Esophagus muscularis mucosa (tissue), 4 donors: ENCODE measurements at regions not wholly inside any gene's neighbourhood (a gene's known extent, or its start where the extent isn't known, plus 50 kb on each side); places are given as distances from the start of the nearest gene placed in this dataset.

Source experiments
- DNase-seq: peaks from one replicate; pipeline ENCODE4 v3.0.0-alpha.2; 2017; ENCODE audit errors: extremely low spot score
- H3K27ac ChIP-seq, 4 donors: fragments of 200-600 bp; sonication (generic); replicated peaks in 1 of 4; 1 replicate in 3 of 4; 2 replicates in 1 of 4; pipeline ENCODE4 v1.5.1; 2016 to 2019; ENCODE audit warnings: mild to moderate bottlenecking in 1 of 4
- H3K27me3 ChIP-seq, 4 donors: fragments of 200-600 bp; sonication (generic); one replicate each; pipeline versions ENCODE4 v1.5.1 to v1.6.0; 2016 to 2019
- H3K36me3 ChIP-seq, 4 donors: fragments of 200-600 bp; sonication (generic); one replicate each; pipeline ENCODE4 v1.5.1; 2016 to 2019
- H3K4me1 ChIP-seq, 4 donors: fragments of 200-600 bp; sonication (generic); one replicate each; pipeline ENCODE4 v1.5.1; 2016 to 2019
- H3K4me3 ChIP-seq, 4 donors: fragments of 200-600 bp; sonication (generic); 1 replicate in 2 of 4; 2 replicates in 2 of 4; pipeline ENCODE4 v1.5.1; 2016 to 2019; ENCODE audit warnings: mild to moderate bottlenecking in 4 of 4, moderate library complexity in 1 of 4
- H3K9me3 ChIP-seq, 4 donors: fragments of 200-600 bp; sonication (generic); 1 replicate in 3 of 4; 2 replicates in 1 of 4; pipeline ENCODE4 v1.5.1; 2016 to 2019
- CTCF ChIP-seq, 3 experiments: fragments of 200-600 bp in 2 of 3; fragments of 450-650 bp in 1 of 3; sonication (generic) in 2 of 3; IDR thresholded peaks; one replicate each; pipeline ENCODE4 v1.5.1; 2017 to 2019; ENCODE audit warnings: antibody characterized with exemption in 3 of 3, mild to moderate bottlenecking in 2 of 3, moderate library complexity in 1 of 3
- EP300 ChIP-seq: sonication (generic); formaldehyde crosslinking; IDR thresholded peaks from one replicate; pipeline ENCODE4 v1.6.1; 2017; ENCODE audit warnings: antibody characterized with exemption
- POLR2A ChIP-seq: fragments of 450-650 bp; IDR thresholded peaks from one replicate; pipeline ENCODE4 v1.6.1; 2017; ENCODE audit warnings: antibody characterized with exemption, moderate library complexity, mild to moderate bottlenecking, low read depth
- POLR2AphosphoS5 ChIP-seq, 2 donors: sonication (generic); formaldehyde crosslinking; IDR thresholded peaks; one replicate each; pipeline ENCODE4 v1.6.1; 2017; ENCODE audit warnings: antibody characterized with exemption in 2 of 2
- WGBS: methylation state at CpG from one replicate; pipeline ENCODE4 v1.1.5; 2018; 5-methylcytosine and 5-hydroxymethylcytosine counted together
- intact Hi-C: fragments of 100-400 bp; cut with DNase I; formaldehyde crosslinking; loops from one replicate; pipeline ENCODE4 v1.15.1; 2023

- Histone ChIP-seq H3K9me3 (no peaks in the 10 kb centered on the region), H3K27ac (no peak overlapping the region), H3K4me3 (no peak overlapping the region), H3K36me3 (no peaks in the 10 kb centered on the region), H3K27me3 (no peaks in the 10 kb centered on the region), H3K4me1 (no peaks in the 10 kb centered on the region)
- WGBS: 85% methylated on average over 7 of the region's 7 CpGs
- TF ChIP-seq CTCF (IDR thresholded peaks at IDR 0.05) (no peak), EP300 (no peak), POLR2A (no peak), POLR2AphosphoS5 (IDR thresholded peaks at IDR 0.05) (no peak)
- intact Hi-C loops: no loop called here
- DNase-seq: no peak
Measured at GRCh38 chr2:120496759-120497158, 150.8 kb downstream of the INHBB start.

- no peak for DNase-seq
- intact Hi-C loops: no loop called here
- Histone ChIP-seq H3K27ac (no peak overlapping the region), H3K36me3 (no peaks in the 10 kb centered on the region), H3K9me3 (no peaks in the 10 kb centered on the region), H3K4me1 (no peaks in the 10 kb centered on the region), H3K27me3 (no peaks in the 10 kb centered on the region), H3K4me3 (no peak overlapping the region)
- TF ChIP-seq CTCF (IDR thresholded peaks at IDR 0.05) (no peak), EP300 (no peak), POLR2AphosphoS5 (IDR thresholded peaks at IDR 0.05) (no peak), POLR2A (no peak)
- 88% methylated on average over 7 of the region's 7 CpGs for WGBS
Measured at GRCh38 chr2:120497261-120497977, 151.5 kb downstream of the INHBB start.

GRCh38 chr2:120498121-120498520 lies 152.2 kb downstream of the INHBB start:
- 89% methylated on average over 3 of the region's 3 CpGs for WGBS

GRCh38 chr2:120498576-120499394 lies 152.8 kb downstream of the INHBB start:
- no peak for TF ChIP-seq CTCF (IDR thresholded peaks at IDR 0.05)
- TF ChIP-seq POLR2A: no peak
- TF ChIP-seq POLR2AphosphoS5 (IDR thresholded peaks at IDR 0.05): no peak
- TF ChIP-seq EP300: no peak
- Histone ChIP-seq H3K36me3 (no peaks in the 10 kb centered on the region), H3K27me3 (peaks cover 0 to 6% (median 0%) of the 10 kb centered on the region in 4 donors), H3K27ac (no peak overlapping the region), H3K4me1 (no peaks in the 10 kb centered on the region), H3K4me3 (no peak overlapping the region), H3K9me3 (no peaks in the 10 kb centered on the region)
- intact Hi-C loops: no loop called here
- no peak for DNase-seq
- WGBS: 81% methylated on average over 13 of the region's 13 CpGs

More at GRCh38 chr2:120498121-120498520, 152.2 kb downstream of the INHBB start:
- Histone ChIP-seq H3K4me3 (no peak overlapping the region), H3K4me1 (no peaks in the 10 kb centered on the region), H3K27me3 (peaks cover 0 to 6% (median 0%) of the 10 kb centered on the region in 4 donors), H3K27ac (no peak overlapping the region), H3K9me3 (no peaks in the 10 kb centered on the region), H3K36me3 (no peaks in the 10 kb centered on the region)
- intact Hi-C loops: no loop called here
- TF ChIP-seq POLR2A: no peak
- TF ChIP-seq EP300: no peak
- no peak for DNase-seq

GRCh38 chr2:120499784-120500495 lies 154.0 kb downstream of the INHBB start:
- DNase-seq: no peak
- no peak overlapping the region for H3K27ac ChIP-seq
- H3K36me3 ChIP-seq: no peaks in the 10 kb centered on the region
- H3K9me3 ChIP-seq: no peaks in the 10 kb centered on the region
- intact Hi-C loops: no loop called here
- no peak for TF ChIP-seq POLR2AphosphoS5 (IDR thresholded peaks at IDR 0.05)
- no peak for TF ChIP-seq POLR2A
- TF ChIP-seq CTCF (IDR thresholded peaks at IDR 0.05): no peak
- TF ChIP-seq EP300: no peak
- peaks cover 0 to 6% (median 0%) of the 10 kb centered on the region in 4 donors for H3K27me3 ChIP-seq
- no peak overlapping the region for H3K4me3 ChIP-seq
- peaks cover 0 to 5% (median 0%) of the 10 kb centered on the region in 4 donors for H3K4me1 ChIP-seq
- 78% methylated on average over 13 of the region's 13 CpGs for WGBS
